ENCODE measurements at regions not wholly inside any gene's neighbourhood (a gene's known extent, or its start where the extent isn't known, plus 50 kb on each side); places are given as distances from the start of the nearest gene placed in this dataset.

DNA sequence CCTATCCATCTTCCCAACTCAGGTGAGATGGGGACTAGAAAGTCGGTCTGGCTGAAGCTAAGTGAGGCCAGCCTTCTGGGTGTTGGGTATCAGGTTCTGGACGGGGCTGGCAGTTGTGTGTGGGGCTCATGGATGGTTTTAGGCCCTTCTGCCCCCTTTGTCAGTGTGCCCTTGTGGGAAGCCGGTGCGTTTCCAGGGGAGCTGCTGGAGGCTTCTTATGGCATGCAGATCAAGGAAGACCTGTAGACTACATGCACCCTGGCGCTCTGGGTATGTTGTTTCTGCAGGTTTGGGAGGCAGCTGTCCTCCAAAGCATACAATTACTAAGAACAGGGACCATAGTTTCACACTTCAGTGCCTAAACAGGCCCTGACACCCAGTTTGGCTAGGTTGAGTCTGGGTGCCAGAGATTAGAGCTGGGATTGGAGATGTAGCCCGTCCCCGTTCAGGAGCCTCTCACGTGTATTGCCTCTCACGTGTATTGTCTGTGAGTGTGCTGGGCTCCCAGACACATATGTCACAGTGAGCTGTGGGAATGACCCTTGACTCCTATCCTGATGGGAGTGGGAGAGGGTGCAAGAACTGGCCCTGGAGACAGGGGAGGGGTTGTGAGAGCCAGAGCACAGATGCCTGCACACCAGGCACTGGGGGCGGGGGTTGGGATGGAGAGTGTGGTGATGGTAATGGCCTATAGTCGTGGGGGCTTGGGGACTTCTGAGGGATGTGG, 84.4 kb downstream of the SLC25A47 start:
- POLR2A ChIA-PET: no interaction called here
- H3K27ac Mint-ChIP-seq: no peak overlapping the region

DNA sequence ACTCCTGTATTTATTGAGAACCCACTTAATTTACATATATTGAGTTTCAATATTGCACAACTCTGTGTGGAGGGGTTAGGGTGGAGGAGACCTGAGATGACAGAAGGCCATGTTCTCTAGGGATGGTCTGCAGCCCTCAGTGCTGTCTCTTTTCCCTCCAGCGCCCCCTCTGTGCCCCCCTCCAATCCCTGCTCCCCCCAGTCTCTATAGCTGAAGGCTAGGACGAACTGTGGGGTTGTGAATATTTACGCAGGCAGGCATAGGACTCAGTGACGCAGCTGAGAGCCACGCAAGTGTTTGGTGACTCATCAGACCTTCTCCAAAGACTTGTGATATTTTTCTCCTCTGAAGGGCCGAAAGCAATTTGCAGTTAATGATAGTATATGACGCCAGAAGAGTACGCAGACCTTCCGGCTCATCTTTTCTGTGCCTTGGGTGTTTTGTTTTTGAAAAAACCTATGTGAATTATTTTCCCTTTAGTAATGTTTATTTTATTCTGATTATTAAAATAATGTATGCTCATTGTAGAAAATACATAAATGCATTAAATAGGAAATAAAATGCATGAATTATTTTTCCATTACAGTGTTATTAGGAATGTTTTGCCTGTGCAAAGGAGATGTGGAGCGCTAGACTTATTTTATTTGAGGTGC, 85.3 kb downstream of the SLC25A47 start:
- POLR2A ChIA-PET: interaction anchor here (0.6 kb wide), 1 partner anchor 237 kb away, joined by 5 read pairs; no protein-coding TSS in a partner anchor
- Mint-ChIP-seq H3K9me3 (ENCODE audit: low read depth) (no peaks in the 10 kb centered on the region), H3K36me3 (ENCODE audit: low read depth) (no peaks in the 10 kb centered on the region), H3K27ac (no peak overlapping the region), H3K27me3 (no peaks in the 10 kb centered on the region), H3K4me1 (peaks cover 34% of the 10 kb centered on the region), H3K4me3 (no peak overlapping the region)
- CTCF ChIA-PET: interaction anchor here (1.1 to 1.7 kb wide), 3 partner anchors 10 to 237 kb away, joined by 4 to 7 read pairs (median 4); no protein-coding TSS in a partner anchor
- ATAC-seq (no peak), DNase-seq (no peak)
- intact Hi-C loops (cut with DNase I, micrococcal nuclease): no loop called here

More for the DNA sequence above, 84.4 kb downstream of the SLC25A47 start:
- Mint-ChIP-seq H3K4me3 (no peak overlapping the region), H3K4me1 (peaks cover 34% of the 10 kb centered on the region), H3K36me3 (ENCODE audit: low read depth) (no peaks in the 10 kb centered on the region), H3K27me3 (no peaks in the 10 kb centered on the region), H3K9me3 (ENCODE audit: low read depth) (no peaks in the 10 kb centered on the region)
- CTCF ChIA-PET: interaction anchor here (1.1 to 1.5 kb wide), 2 partner anchors 22 to 238 kb away, joined by 4 read pairs; no protein-coding TSS in a partner anchor
- ATAC-seq (no peak), DNase-seq (no peak)
- intact Hi-C loops (cut with DNase I, micrococcal nuclease): no loop called here

DNA sequence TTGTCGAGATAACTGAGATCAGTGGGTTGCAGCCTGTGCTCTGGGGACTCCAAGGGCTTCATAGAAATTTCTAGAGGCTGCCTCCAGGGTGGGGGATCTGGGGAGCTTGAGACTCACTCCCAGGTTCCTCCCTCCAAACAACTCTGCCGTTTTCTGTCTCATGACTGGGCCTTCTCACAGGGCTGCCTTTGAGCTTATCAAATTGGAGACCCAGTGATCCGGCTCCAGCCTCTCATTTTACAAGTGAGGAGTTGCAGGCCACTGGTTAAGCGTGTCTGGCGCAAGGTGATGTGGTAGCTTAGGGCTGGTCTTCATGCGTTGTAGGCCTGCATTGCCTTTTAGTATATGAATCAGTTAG, 85.8 kb downstream of the SLC25A47 start:
- H3K27me3 Mint-ChIP-seq: no peaks in the 10 kb centered on the region
- no peak for DNase-seq
- CTCF ChIA-PET: interaction anchor here (1.5 to 1.7 kb wide), 2 partner anchors 10 to 237 kb away, joined by 4 to 7 read pairs; no protein-coding TSS in a partner anchor
- no peaks in the 10 kb centered on the region for H3K9me3 Mint-ChIP-seq (ENCODE audit: low read depth)
- intact Hi-C loops (cut with DNase I, micrococcal nuclease): no loop called here
- no peak overlapping the region for H3K4me3 Mint-ChIP-seq
- no peaks in the 10 kb centered on the region for H3K36me3 Mint-ChIP-seq (ENCODE audit: low read depth)
- H3K27ac Mint-ChIP-seq: no peak overlapping the region
- no peak for ATAC-seq
- POLR2A ChIA-PET: interaction anchor here (0.6 kb wide), 1 partner anchor 237 kb away, joined by 5 read pairs; no protein-coding TSS in a partner anchor
- peaks cover 34% of the 10 kb centered on the region for H3K4me1 Mint-ChIP-seq

DNA sequence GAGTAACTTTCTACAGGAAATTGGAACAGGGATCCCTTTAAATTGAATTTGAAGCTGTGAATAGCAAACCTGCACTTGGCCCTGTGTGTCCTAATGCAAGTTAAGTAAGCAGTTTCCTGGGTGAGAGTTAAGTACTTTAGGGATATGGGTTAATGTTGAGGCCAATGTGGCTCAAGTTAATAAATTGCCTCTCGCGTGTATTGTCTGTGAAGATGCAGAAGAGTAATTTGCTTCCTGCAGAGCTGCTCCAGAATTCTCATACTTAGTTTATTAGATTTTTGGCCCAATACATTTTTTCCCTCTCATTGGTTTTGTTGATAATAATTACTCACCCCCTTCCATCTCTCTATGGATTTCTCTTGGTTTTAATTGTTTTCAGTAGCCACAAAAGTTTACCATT, 86.5 kb downstream of the SLC25A47 start:
- ATAC-seq (no peak), DNase-seq (no peak)
- Mint-ChIP-seq H3K9me3 (ENCODE audit: low read depth) (no peaks in the 10 kb centered on the region), H3K4me1 (peaks cover 31% of the 10 kb centered on the region), H3K4me3 (no peak overlapping the region), H3K27ac (no peak overlapping the region), H3K27me3 (no peaks in the 10 kb centered on the region), H3K36me3 (ENCODE audit: low read depth) (no peaks in the 10 kb centered on the region)
- ChIA-PET CTCF (interaction anchor here (0.6 to 1.7 kb wide), 4 partner anchors 11 to 32 kb away, joined by 3 to 7 read pairs (median 4); no protein-coding TSS in a partner anchor), POLR2A (no interaction called here)
- intact Hi-C loops (cut with DNase I, micrococcal nuclease): no loop called here

DNA sequence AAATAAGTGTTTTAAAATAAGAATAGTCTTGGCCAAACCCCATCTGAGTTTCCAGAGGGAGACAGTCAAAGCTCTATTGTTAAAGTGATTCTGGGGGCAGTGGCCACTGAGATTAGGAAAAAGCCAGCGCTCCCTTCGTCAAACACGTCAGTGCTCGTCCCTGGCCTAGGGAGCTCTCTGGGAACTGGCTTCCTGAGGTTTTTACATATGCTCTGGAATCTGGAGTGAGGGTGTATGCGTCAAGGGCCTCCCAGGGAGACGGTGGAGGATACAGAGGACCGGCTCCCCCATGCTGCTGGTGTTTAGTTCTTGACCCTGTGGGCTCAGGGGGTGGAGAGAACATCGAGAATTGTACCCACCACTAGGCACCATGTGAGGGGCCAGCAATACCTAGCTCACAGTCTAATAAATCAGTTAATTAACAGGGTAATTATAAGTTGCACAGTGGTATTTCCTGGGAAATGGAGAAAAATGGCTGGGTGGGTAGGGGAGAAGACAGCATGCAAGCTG, 87.0 kb downstream of the SLC25A47 start:
- ChIA-PET POLR2A (interaction anchor here (0.7 kb wide), 1 partner anchor 1180 kb away, joined by 5 read pairs; no protein-coding TSS in a partner anchor), CTCF (interaction anchor here (0.6 to 1.7 kb wide), 4 partner anchors 11 to 32 kb away, joined by 3 to 7 read pairs (median 4); no protein-coding TSS in a partner anchor)
- Mint-ChIP-seq H3K9me3 (ENCODE audit: low read depth) (no peaks in the 10 kb centered on the region), H3K4me3 (no peak overlapping the region), H3K36me3 (ENCODE audit: low read depth) (no peaks in the 10 kb centered on the region), H3K27ac (no peak overlapping the region), H3K4me1 (peaks cover 29% of the 10 kb centered on the region), H3K27me3 (no peaks in the 10 kb centered on the region)
- intact Hi-C loops (cut with DNase I, micrococcal nuclease): no loop called here
- DNase-seq (no peak), ATAC-seq (no peak)

DNA sequence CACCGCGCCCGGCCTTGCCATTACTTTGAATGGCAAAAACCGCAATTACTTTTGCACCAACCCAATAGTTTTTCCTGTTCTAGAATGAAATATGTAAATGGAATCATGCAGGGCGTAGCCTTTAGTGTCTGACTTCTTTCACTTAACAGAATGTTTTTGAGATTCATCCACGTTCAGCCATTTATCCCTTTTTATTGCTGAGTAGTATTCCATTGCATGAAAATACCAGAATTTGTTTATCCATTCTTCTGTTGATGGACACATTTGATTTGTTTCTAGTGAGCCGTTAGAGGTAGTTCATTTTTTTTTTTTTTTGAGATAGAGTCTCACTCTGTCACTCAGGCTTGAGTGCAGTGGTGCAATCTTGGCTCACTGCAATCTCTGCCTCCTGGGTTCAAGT, 90.6 kb downstream of the SLC25A47 start:
- intact Hi-C loops (cut with DNase I, micrococcal nuclease): no loop called here
- Mint-ChIP-seq H3K27ac (no peak overlapping the region), H3K4me3 (no peak overlapping the region), H3K9me3 (ENCODE audit: low read depth) (no peaks in the 10 kb centered on the region), H3K27me3 (no peaks in the 10 kb centered on the region), H3K4me1 (no peaks in the 10 kb centered on the region), H3K36me3 (ENCODE audit: low read depth) (no peaks in the 10 kb centered on the region)
- DNase-seq (no peak), ATAC-seq (no peak)
- ChIA-PET POLR2A (no interaction called here), CTCF (no interaction called here)

DNA sequence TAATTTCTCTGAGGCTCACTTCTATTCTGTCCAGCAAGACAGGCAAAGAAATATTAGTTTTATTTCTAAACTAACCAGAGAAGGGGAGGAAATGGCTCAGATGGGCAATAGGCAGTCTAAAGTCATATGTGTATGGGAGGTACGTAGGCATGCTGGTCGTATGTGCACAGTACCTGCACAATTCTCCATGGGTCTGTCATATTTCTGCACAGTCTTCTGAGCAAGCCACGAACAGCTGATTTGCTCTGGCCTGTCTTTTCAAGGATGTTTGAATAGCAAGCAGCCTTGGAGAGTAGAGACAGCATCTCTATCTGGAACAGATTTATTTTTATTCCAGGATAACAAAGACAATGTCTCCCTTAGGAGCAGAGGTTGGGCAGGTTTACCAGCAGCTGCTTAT, 92.1 kb downstream of the SLC25A47 start:
- no peaks in the 10 kb centered on the region for H3K27me3 Mint-ChIP-seq
- H3K9me3 Mint-ChIP-seq (ENCODE audit: low read depth): no peaks in the 10 kb centered on the region
- DNase-seq (no peak), ATAC-seq (no peak)
- no peak overlapping the region for H3K4me3 Mint-ChIP-seq
- peaks cover 2% of the 10 kb centered on the region for H3K36me3 Mint-ChIP-seq (ENCODE audit: low read depth)
- H3K4me1 Mint-ChIP-seq: no peaks in the 10 kb centered on the region
- H3K27ac Mint-ChIP-seq: no peak overlapping the region
- ChIA-PET POLR2A (no interaction called here), CTCF (interaction anchor here (0.5 kb wide), 1 partner anchor 332 kb away, joined by 3 read pairs; no protein-coding TSS in a partner anchor)
- intact Hi-C loops (cut with DNase I, micrococcal nuclease): no loop called here

DNA sequence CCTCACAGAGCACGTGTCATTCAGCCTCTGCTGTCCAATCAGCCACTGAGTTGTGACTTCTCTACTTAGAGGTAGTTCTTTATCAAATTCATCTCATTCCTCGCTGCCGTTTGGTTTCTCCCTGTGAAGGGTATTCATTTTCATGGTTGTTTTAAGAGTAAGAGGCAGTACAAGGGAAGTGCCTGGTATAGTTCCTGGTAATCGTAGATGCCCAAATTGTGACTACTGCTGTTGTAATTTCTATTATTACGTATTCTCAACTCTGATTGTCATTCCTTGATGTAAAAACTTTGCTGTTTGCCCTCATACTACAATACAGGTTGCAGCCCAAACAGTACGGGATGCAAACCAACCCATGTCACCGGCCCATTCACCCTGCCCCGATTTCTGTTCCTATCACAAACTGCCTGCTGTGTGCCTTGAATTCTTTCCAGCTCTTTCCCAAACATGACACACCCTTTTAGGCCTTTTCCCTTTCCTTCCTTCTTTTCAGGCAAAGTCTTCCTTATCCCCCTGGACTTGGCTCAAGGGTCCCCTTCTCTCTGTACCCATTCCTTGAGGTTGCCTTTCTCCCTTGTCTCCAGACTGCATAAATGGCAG, 93.0 kb downstream of the SLC25A47 start:
- no peaks in the 10 kb centered on the region for H3K9me3 Mint-ChIP-seq (ENCODE audit: low read depth)
- intact Hi-C loops (cut with DNase I, micrococcal nuclease): no loop called here
- CTCF ChIA-PET: interaction anchor here (0.5 kb wide), 1 partner anchor 72 kb away, joined by 3 read pairs; no protein-coding TSS in a partner anchor
- ATAC-seq: no peak
- no peak overlapping the region for H3K4me3 Mint-ChIP-seq
- DNase-seq: no peak
- H3K27ac Mint-ChIP-seq: no peak overlapping the region
- POLR2A ChIA-PET: no interaction called here
- H3K27me3 Mint-ChIP-seq: no peaks in the 10 kb centered on the region
- peaks cover 2% of the 10 kb centered on the region for H3K36me3 Mint-ChIP-seq (ENCODE audit: low read depth)
- no peaks in the 10 kb centered on the region for H3K4me1 Mint-ChIP-seq

DNA sequence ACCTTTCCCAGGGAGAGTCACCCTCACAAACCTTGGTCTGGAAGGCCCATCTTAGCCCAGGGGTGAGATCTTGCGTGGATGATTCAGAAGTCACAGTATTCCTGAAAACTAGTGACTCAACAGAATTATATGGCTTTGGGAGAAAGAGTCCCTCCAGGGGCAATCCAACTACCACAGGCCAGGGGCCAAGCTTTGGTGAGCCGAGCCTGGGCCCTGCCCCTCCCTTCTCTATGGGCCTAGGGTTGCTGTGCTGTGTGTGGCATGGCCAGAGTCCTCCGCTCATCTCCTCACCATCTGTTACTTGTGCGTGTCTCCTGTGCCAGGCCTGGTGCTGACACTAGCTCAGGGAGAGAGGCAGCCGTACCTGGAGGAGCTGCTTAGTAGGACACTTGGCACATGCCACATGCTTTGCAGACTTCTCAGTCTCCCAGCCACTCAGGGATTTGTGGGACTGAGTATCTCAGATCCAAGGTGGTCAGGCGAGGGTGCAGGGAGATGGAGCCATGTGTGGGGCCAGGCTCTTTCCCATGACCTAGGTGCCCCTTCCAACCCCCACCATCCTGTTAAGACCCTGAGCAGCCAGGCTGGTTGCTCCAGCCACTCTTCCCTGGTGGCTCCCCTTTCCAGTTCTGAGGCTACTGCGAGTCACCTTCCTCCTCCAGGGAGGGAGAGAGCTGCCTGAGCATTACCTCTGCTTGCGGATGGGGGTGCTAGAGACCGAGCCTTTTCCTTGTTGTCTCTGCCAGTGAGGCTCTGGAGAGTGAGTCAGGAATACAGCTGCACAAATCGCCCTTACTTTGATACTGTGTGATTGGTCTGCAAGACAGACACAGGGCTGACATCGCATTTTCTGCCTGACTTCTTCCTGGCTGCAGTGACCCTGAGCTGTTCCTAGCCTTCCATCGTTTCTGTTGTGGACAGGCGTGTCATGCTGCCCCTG, 94.1 kb downstream of the SLC25A47 start:
- peaks cover 2% of the 10 kb centered on the region for H3K36me3 Mint-ChIP-seq (ENCODE audit: low read depth)
- no peaks in the 10 kb centered on the region for H3K27me3 Mint-ChIP-seq
- no peaks in the 10 kb centered on the region for H3K4me1 Mint-ChIP-seq
- intact Hi-C loops (cut with DNase I, micrococcal nuclease): no loop called here
- DNase-seq (no peak), ATAC-seq (no peak)
- H3K4me3 Mint-ChIP-seq: no peak overlapping the region
- ChIA-PET POLR2A (no interaction called here), CTCF (interaction anchor here (0.5 to 0.7 kb wide), 5 partner anchors 13 to 1174 kb away, joined by 3 read pairs; no protein-coding TSS in a partner anchor)
- H3K27ac Mint-ChIP-seq: no peak overlapping the region
- H3K9me3 Mint-ChIP-seq (ENCODE audit: low read depth): no peaks in the 10 kb centered on the region

DNA sequence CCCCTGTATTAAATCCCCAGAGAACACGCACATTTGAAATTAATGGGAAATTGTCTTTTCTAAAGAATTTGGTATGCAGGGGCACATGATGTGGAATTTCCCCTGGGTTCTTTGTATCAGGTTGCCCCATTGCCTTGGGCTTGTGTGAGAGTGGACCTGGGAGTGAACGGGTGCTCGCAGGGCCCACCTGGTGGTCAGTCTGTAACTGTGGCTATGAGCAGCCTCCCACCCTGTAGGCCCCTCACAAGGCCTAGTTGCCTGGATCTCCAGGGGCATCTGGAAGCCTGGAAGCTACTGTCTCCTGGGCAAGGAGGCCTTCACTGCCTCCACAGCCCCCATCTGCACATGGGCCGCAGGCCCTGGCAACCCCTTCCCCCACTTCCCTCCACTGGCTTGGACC, 96.7 kb downstream of the SLC25A47 start:
- intact Hi-C loops (cut with DNase I, micrococcal nuclease): no loop called here
- DNase-seq: no peak
- ChIA-PET CTCF (interaction anchor here (1.0 kb wide), 1 partner anchor 17 kb away, joined by 3 read pairs; no protein-coding TSS in a partner anchor), POLR2A (no interaction called here)
- Mint-ChIP-seq H3K4me3 (no peak overlapping the region), H3K36me3 (ENCODE audit: low read depth) (peaks cover 2% of the 10 kb centered on the region), H3K27ac (no peak overlapping the region), H3K9me3 (ENCODE audit: low read depth) (no peaks in the 10 kb centered on the region), H3K27me3 (no peaks in the 10 kb centered on the region), H3K4me1 (peaks cover 5% of the 10 kb centered on the region)
- no peak for ATAC-seq
